Esophagus squamous epithelium (tissue), 5 donors: ENCODE measurements at regions not wholly inside any gene's neighbourhood (a gene's known extent, or its start where the extent isn't known, plus 50 kb on each side); places are given as distances from the start of the nearest gene placed in this dataset.

ENCODE experiments used
- DNase-seq: peaks from one replicate; lab custom pipeline; 2025; lab: John Stamatoyannopoulos, UW
- H3K27ac ChIP-seq, 4 donors: fragments of 200-600 bp; sonication (generic); one replicate each; pipeline ENCODE4 v1.5.1; 2016 to 2019; ENCODE audit warnings: mild to moderate bottlenecking in 1 of 4
- H3K27me3 ChIP-seq, 4 donors: fragments of 200-600 bp; sonication (generic); 1 replicate in 3 of 4; 2 replicates in 1 of 4; pipeline versions ENCODE4 v1.5.1 to v1.6.0; 2017 to 2021; ENCODE audit warnings: antibody characterized with exemption in 1 of 4
- H3K36me3 ChIP-seq, 3 donors: fragments of 200-600 bp; sonication (generic); one replicate each; pipeline ENCODE4 v1.5.1; 2016 to 2019
- H3K4me1 ChIP-seq, 3 donors: fragments of 200-600 bp; sonication (generic); one replicate each; pipeline ENCODE4 v1.5.1; 2017 to 2019
- H3K4me3 ChIP-seq, 4 donors: fragments of 200-600 bp; sonication (generic); 1 replicate in 3 of 4; 2 replicates in 1 of 4; pipeline ENCODE4 v1.5.1; 2016 to 2019; ENCODE audit warnings: mild to moderate bottlenecking in 2 of 4, moderate library complexity in 1 of 4
- H3K9me3 ChIP-seq, 3 donors: fragments of 200-600 bp; sonication (generic); one replicate each; pipeline ENCODE4 v1.5.1; 2016 to 2019
- POLR2A ChIP-seq, 4 donors: fragments of 450-650 bp; IDR thresholded peaks; one replicate each; pipeline ENCODE4 v1.6.1; 2017; ENCODE audit warnings: antibody characterized with exemption in 4 of 4, mild to moderate bottlenecking in 4 of 4, moderate library complexity in 3 of 4
- WGBS, 2 donors: methylation state at CpG; one replicate each; pipeline ENCODE4 v1.1.5; 2018; 5-methylcytosine and 5-hydroxymethylcytosine counted together
- intact Hi-C: fragments of 100-400 bp; cut with DNase I; formaldehyde crosslinking; loops from one replicate; pipeline ENCODE4 v1.15.0; 2022
- TF ChIP-seq, protein P1 (sequence below), 6 experiments: fragments of 450-650 bp in 4 of 6; fragments of 200-600 bp in 2 of 6; sonication (generic) in 2 of 6; IDR thresholded peaks; one replicate each; pipeline ENCODE4 v1.5.1; 2016 to 2019; ENCODE audit warnings: antibody characterized with exemption in 6 of 6, mild to moderate bottlenecking in 4 of 6, moderate library complexity in 4 of 6
- donor health status: DM: yes; HTN: yes; CAD: no.

DNA sequence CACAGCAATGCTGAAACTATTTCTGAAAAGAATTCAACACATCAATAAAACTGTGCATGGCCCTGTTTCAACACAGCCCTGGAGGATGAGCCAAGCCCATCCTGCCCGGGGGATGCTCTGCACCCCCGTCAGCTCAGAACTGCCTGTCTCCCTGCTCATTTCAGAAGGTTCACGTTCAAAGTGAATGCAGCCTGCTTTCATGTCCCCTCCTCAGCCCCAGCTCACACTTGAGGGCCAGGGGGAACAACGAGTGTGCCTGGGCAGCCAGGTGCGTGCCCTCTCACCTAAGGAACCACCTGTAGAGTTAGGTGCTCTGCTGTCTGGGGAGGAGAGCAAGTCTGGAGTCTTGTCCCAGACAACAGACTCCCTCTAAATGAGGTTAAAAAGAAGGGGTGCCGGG, 348.5 kb upstream of the IRX2 start:
- Histone ChIP-seq H3K4me1 (no peaks in the 10 kb centered on the region), H3K27ac (no peak overlapping the region), H3K9me3 (no peaks in the 10 kb centered on the region), H3K4me3 (no peak overlapping the region), H3K36me3 (no peaks in the 10 kb centered on the region), H3K27me3 (peaks cover 0 to 42% (median 0%) of the 10 kb centered on the region in 4 donors)
- intact Hi-C loops: no loop called here
- TF ChIP-seq POLR2A (IDR thresholded peaks at IDR 0.05): no peak
- TF ChIP-seq, protein P1, sequence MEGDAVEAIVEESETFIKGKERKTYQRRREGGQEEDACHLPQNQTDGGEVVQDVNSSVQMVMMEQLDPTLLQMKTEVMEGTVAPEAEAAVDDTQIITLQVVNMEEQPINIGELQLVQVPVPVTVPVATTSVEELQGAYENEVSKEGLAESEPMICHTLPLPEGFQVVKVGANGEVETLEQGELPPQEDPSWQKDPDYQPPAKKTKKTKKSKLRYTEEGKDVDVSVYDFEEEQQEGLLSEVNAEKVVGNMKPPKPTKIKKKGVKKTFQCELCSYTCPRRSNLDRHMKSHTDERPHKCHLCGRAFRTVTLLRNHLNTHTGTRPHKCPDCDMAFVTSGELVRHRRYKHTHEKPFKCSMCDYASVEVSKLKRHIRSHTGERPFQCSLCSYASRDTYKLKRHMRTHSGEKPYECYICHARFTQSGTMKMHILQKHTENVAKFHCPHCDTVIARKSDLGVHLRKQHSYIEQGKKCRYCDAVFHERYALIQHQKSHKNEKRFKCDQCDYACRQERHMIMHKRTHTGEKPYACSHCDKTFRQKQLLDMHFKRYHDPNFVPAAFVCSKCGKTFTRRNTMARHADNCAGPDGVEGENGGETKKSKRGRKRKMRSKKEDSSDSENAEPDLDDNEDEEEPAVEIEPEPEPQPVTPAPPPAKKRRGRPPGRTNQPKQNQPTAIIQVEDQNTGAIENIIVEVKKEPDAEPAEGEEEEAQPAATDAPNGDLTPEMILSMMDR (IDR thresholded peaks at IDR 0.05): no peak
- 69 to 74% methylated on average over 3 to 5 of the region's 6 CpGs for WGBS, 2 donors
- no peak for DNase-seq

DNA sequence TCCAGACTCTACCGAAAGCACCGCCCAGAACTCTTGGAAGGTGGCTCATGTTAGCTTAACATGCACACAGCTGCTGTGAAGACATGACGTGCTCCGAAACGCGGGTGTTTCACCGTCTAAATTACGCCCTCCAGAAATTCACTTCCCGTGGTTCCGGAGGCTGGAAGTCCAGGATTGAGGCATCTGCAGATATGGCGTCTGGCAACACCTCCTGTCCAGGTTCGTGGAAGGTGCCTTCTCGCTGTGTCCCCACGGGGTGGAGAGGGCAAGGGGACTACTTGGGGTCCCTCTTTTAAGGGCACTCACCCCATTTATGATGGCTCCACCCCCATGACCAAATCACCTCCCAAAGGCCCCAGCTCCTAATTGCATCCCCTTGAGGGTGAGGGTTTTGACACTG, 348.0 kb upstream of the IRX2 start:
- Histone ChIP-seq H3K9me3 (no peaks in the 10 kb centered on the region), H3K27ac (no peak overlapping the region), H3K27me3 (peaks cover 0 to 38% (median 0%) of the 10 kb centered on the region in 4 donors), H3K4me3 (no peak overlapping the region), H3K36me3 (no peaks in the 10 kb centered on the region), H3K4me1 (no peaks in the 10 kb centered on the region)
- intact Hi-C loops: no loop called here
- DNase-seq: no peak
- WGBS, 2 donors: 83 to 90% methylated on average over 9 to 11 of the region's 14 CpGs
- TF ChIP-seq POLR2A (IDR thresholded peaks at IDR 0.05): no peak
- TF ChIP-seq, protein P1 (IDR thresholded peaks at IDR 0.05): no peak

DNA sequence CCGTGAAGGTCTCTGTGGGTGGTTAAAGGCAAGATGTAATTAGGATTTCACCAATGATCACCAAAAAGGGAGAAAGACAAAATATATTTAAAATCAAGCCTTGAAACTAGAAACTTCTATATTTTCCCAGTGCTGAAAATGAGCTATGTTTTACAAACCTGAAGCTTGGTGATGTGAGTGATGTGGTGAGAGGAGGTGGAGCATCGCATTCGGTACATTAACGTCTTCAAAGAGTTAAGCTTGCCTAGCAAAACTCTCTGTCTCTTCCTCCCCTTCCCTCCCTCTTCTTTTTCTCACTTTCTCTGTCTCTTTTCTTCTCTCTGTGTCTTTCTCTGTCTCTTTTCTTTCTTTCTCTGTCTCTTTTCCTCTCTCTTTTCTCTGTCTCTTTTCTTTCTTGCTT, 347.3 kb upstream of the IRX2 start:
- DNase-seq: no peak
- H3K4me3 ChIP-seq: no peak overlapping the region
- WGBS, 2 donors: 50 to 72% methylated on average over 4 of the region's 4 CpGs
- intact Hi-C loops: no loop called here
- H3K27ac ChIP-seq: no peak overlapping the region
- H3K9me3 ChIP-seq: no peaks in the 10 kb centered on the region
- H3K4me1 ChIP-seq: no peaks in the 10 kb centered on the region
- H3K27me3 ChIP-seq: peaks cover 0 to 36% (median 0%) of the 10 kb centered on the region in 4 donors
- H3K36me3 ChIP-seq: no peaks in the 10 kb centered on the region
- TF ChIP-seq, protein P1 (IDR thresholded peaks at IDR 0.05): no peak
- TF ChIP-seq POLR2A (IDR thresholded peaks at IDR 0.05): no peak

DNA sequence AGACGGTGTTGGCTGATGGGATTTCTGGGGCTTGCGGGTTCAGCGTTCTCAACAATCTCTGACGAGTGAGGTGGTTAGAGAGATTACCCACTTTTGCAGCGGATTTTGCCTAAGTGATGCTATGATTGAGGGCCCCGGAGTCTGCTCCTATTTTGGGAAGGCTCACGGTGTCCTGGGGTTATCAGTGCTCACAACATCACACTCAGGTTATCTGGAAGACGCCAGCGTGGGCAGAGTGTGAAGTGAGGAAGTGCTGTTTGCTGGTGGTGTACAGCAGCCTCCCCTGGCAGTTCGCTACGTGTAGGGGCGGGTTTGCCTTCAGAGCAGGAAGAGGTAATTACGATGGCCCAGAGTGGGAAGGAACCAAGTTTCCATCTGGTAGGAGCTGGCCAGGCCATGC, 341.2 kb upstream of the IRX2 start:
- TF ChIP-seq POLR2A (IDR thresholded peaks at IDR 0.05): no peak
- TF ChIP-seq, protein P1 (IDR thresholded peaks at IDR 0.05): no peak
- DNase-seq: no peak
- no peaks in the 10 kb centered on the region for H3K36me3 ChIP-seq
- intact Hi-C loops: no loop called here
- no peak overlapping the region for H3K4me3 ChIP-seq
- H3K27me3 ChIP-seq: peaks cover 0 to 11% (median 0%) of the 10 kb centered on the region in 4 donors
- H3K9me3 ChIP-seq: no peaks in the 10 kb centered on the region
- no peak overlapping the region for H3K27ac ChIP-seq
- 54 to 70% methylated on average over 7 to 13 of the region's 13 CpGs for WGBS, 2 donors
- H3K4me1 ChIP-seq: no peaks in the 10 kb centered on the region

DNA sequence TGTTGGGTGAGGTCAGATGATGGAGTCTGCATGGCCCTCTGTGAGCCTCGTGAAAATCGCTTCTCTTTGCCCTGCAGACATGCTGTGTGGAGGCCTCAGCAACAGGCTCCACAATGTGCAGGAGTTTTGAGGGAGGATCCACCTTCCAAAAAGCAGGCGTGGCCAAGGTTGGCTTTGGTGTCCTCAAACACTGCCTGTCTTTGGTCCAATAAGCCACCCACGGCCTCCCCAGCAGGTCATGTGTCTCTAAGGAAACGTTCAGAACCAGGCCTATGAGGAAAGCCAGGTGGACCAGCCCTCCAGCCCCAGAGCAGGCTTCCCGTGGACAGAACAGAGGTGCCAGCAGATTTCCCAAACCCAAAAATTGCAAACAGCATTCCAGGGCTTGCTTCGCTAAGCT, 340.7 kb upstream of the IRX2 start:
- H3K4me1 ChIP-seq: no peaks in the 10 kb centered on the region
- H3K4me3 ChIP-seq: no peak overlapping the region
- no peak for TF ChIP-seq POLR2A (IDR thresholded peaks at IDR 0.05)
- TF ChIP-seq, protein P1 (IDR thresholded peaks at IDR 0.05): no peak

More for the DNA sequence above, 340.7 kb upstream of the IRX2 start:
- DNase-seq: no peak
- intact Hi-C loops: no loop called here
- Histone ChIP-seq H3K27me3 (peaks cover 0 to 11% (median 0%) of the 10 kb centered on the region in 4 donors), H3K9me3 (no peaks in the 10 kb centered on the region), H3K36me3 (no peaks in the 10 kb centered on the region), H3K27ac (no peak overlapping the region)
- WGBS, 2 donors: 56 to 76% methylated on average over 5 to 7 of the region's 7 CpGs
